Thyroid gland (tissue), 4 donors: ENCODE measurements at regions not wholly inside any gene's neighbourhood (a gene's known extent, or its start where the extent isn't known, plus 50 kb on each side); places are given as distances from the start of the nearest gene placed in this dataset.
"Not testable (repeated sequence)": the region's sequence is repeated elsewhere in the genome, so short reads cannot be mapped to it uniquely, and the experiment has no call there.

Experiments
- DNase-seq, 2 donors: peaks; one replicate each; pipeline ENCODE4 v3.0.0-alpha.2; 2019
- H3K27ac ChIP-seq, 3 donors: fragments of 200-600 bp; sonication (generic); 1 replicate in 2 of 3; 2 replicates in 1 of 3; pipeline ENCODE4 v1.5.1; 2016 to 2019; ENCODE audit warnings: mild to moderate bottlenecking in 1 of 3, moderate library complexity in 1 of 3
- H3K27me3 ChIP-seq: fragments of 200-600 bp; sonication (generic); one replicate; pipeline ENCODE4 v1.5.1; 2019
- H3K36me3 ChIP-seq, 2 donors: fragments of 200-600 bp; sonication (generic); one replicate each; pipeline ENCODE4 v1.5.1; 2016 to 2019
- H3K4me1 ChIP-seq, 2 donors: fragments of 200-600 bp; sonication (generic); one replicate each; pipeline ENCODE4 v1.5.1; 2017 to 2019
- H3K4me3 ChIP-seq, 3 donors: fragments of 200-600 bp; sonication (generic); replicated peaks in 1 of 3; 1 replicate in 2 of 3; 2 replicates in 1 of 3; pipeline ENCODE4 v1.5.1; 2016; ENCODE audit warnings: mild to moderate bottlenecking in 1 of 3
- H3K9me3 ChIP-seq: fragments of 200-600 bp; sonication (generic); one replicate; pipeline ENCODE4 v1.5.1; 2017
- CTCF ChIP-seq, 6 experiments: fragments of 200-600 bp in 3 of 6; fragments of 450-650 bp in 3 of 6; sonication (generic) in 3 of 6; IDR thresholded peaks; one replicate each; pipeline ENCODE4 v1.5.1; 2016 to 2019; ENCODE audit warnings: antibody characterized with exemption in 6 of 6, mild to moderate bottlenecking in 2 of 6, inconsistent platforms in 1 of 6, moderate library complexity in 1 of 6
- POLR2A ChIP-seq, 2 donors: fragments of 450-650 bp; IDR thresholded peaks; one replicate each; pipeline ENCODE4 v1.6.1; 2017; ENCODE audit warnings: antibody characterized with exemption in 2 of 2, mild to moderate bottlenecking in 2 of 2, moderate library complexity in 1 of 2
- WGBS, 2 donors: methylation state at CpG; one replicate each; pipeline ENCODE4 v1.1.5; 2017; 5-methylcytosine and 5-hydroxymethylcytosine counted together
- intact Hi-C: fragments of 100-400 bp; cut with DNase I; formaldehyde crosslinking; loops from one replicate; pipeline ENCODE4 v1.15.1; 2023

GRCh38 chr9:22975951-22976350 is 529.3 kb downstream of the DMRTA1 start:
- 97% methylated on average over 3 of the region's 3 CpGs for WGBS, 2 donors
- intact Hi-C loops = no loop called here

GRCh38 chr9:22976454-22976853 is 529.8 kb downstream of the DMRTA1 start:
- TF ChIP-seq POLR2A (IDR thresholded peaks at IDR 0.05) = no peak
- no peak for TF ChIP-seq CTCF (IDR thresholded peaks at IDR 0.05)
- Histone ChIP-seq H3K4me3 (no peak overlapping the region), H3K4me1 (no peaks in the 10 kb centered on the region), H3K9me3 (no peaks in the 10 kb centered on the region), H3K27me3 (no peaks in the 10 kb centered on the region), H3K27ac (no peak overlapping the region), H3K36me3 (no peaks in the 10 kb centered on the region)
- WGBS, 2 donors = 81 to 95% methylated on average over 1 of the region's 1 CpG
- intact Hi-C loops = no loop called here
- DNase-seq = no peak

More at GRCh38 chr9:22975951-22976350, 529.3 kb downstream of the DMRTA1 start:
- H3K9me3 ChIP-seq = no peaks in the 10 kb centered on the region
- no peaks in the 10 kb centered on the region for H3K36me3 ChIP-seq
- no peak for DNase-seq
- no peak overlapping the region for H3K27ac ChIP-seq
- TF ChIP-seq CTCF (IDR thresholded peaks at IDR 0.05) = no peak
- TF ChIP-seq POLR2A (IDR thresholded peaks at IDR 0.05) = no peak
- H3K4me1 ChIP-seq = no peaks in the 10 kb centered on the region
- no peak overlapping the region for H3K4me3 ChIP-seq
- no peaks in the 10 kb centered on the region for H3K27me3 ChIP-seq

GRCh38 chr9:22980429-22980828 is 533.8 kb downstream of the DMRTA1 start:
- H3K4me3 ChIP-seq, H3K9me3 ChIP-seq, H3K36me3 ChIP-seq, H3K4me1 ChIP-seq, intact Hi-C loops, DNase-seq, H3K27ac ChIP-seq, H3K27me3 ChIP-seq: not testable (repeated sequence)
- WGBS, 2 donors = 91 to 95% methylated on average over 13 of the region's 13 CpGs

GRCh38 chr9:22986556-22986955 is 539.9 kb downstream of the DMRTA1 start:
- TF ChIP-seq CTCF (IDR thresholded peaks at IDR 0.05) (no peak), POLR2A (IDR thresholded peaks at IDR 0.05) (no peak)
- Histone ChIP-seq H3K36me3 (no peaks in the 10 kb centered on the region), H3K4me1 (no peaks in the 10 kb centered on the region), H3K4me3 (no peak overlapping the region), H3K27ac (no peak overlapping the region), H3K27me3 (no peaks in the 10 kb centered on the region), H3K9me3 (no peaks in the 10 kb centered on the region)
- intact Hi-C loops = no loop called here
- DNase-seq = no peak
- WGBS, 2 donors = 79 to 83% methylated on average over 3 of the region's 3 CpGs

GRCh38 chr9:22990349-22990748 is 543.7 kb downstream of the DMRTA1 start:
- intact Hi-C loops = no loop called here
- WGBS, 2 donors = 79 to 84% methylated on average over 4 of the region's 4 CpGs

More at GRCh38 chr9:22990349-22990748, 543.7 kb downstream of the DMRTA1 start:
- DNase-seq = no peak
- no peaks in the 10 kb centered on the region for H3K9me3 ChIP-seq
- no peaks in the 10 kb centered on the region for H3K36me3 ChIP-seq
- H3K4me1 ChIP-seq = no peaks in the 10 kb centered on the region
- no peak overlapping the region for H3K27ac ChIP-seq
- H3K4me3 ChIP-seq = no peak overlapping the region
- TF ChIP-seq CTCF (IDR thresholded peaks at IDR 0.05) (no peak), POLR2A (IDR thresholded peaks at IDR 0.05) (no peak)
- H3K27me3 ChIP-seq = no peaks in the 10 kb centered on the region
